ENCODE measurements at regions not wholly inside any gene's neighbourhood (a gene's known extent, or its start where the extent isn't known, plus 50 kb on each side); places are given as distances from the start of the nearest gene placed in this dataset.

GRCh38 chr18:48479531-48479930 lies 59.3 kb upstream of the CTIF start:
- DNase-seq (ENCODE audit: low spot score), result no peak
- Mint-ChIP-seq H3K36me3 (ENCODE audit: low read depth) (no peaks in the 10 kb centered on the region), H3K4me3 (no peak overlapping the region), H3K9me3 (peaks cover 4% of the 10 kb centered on the region; the same call in 1 of the 3 replicates), H3K27ac (no peak overlapping the region), H3K27me3 (ENCODE audit: insufficient read depth, low read depth, poor library complexity) (no peaks in the 10 kb centered on the region), H3K4me1 (no peaks in the 10 kb centered on the region)
- no peak overlapping the region for H3K4me2 ChIP-seq
- no peaks in the 10 kb centered on the region for H3K36me3 ChIP-seq (ENCODE audit: insufficient read depth)
- H3K79me2 ChIP-seq (replicated peaks; ENCODE audit: insufficient read depth), result no peaks in the 10 kb centered on the region
- H3K4me3 ChIP-seq, result no peak overlapping the region
- no peaks in the 10 kb centered on the region for H3K4me1 ChIP-seq (ENCODE audit: insufficient read depth)
- ATAC-seq, result no peak
- H3K27me3 ChIP-seq (ENCODE audit: insufficient read depth), result no peaks in the 10 kb centered on the region
- H4K20me1 ChIP-seq (replicated peaks; ENCODE audit: insufficient read depth), result no peaks in the 10 kb centered on the region
- no peaks in the 10 kb centered on the region for H3K9me2 ChIP-seq (ENCODE audit: insufficient read depth)
- TF ChIP-seq, protein P1, sequence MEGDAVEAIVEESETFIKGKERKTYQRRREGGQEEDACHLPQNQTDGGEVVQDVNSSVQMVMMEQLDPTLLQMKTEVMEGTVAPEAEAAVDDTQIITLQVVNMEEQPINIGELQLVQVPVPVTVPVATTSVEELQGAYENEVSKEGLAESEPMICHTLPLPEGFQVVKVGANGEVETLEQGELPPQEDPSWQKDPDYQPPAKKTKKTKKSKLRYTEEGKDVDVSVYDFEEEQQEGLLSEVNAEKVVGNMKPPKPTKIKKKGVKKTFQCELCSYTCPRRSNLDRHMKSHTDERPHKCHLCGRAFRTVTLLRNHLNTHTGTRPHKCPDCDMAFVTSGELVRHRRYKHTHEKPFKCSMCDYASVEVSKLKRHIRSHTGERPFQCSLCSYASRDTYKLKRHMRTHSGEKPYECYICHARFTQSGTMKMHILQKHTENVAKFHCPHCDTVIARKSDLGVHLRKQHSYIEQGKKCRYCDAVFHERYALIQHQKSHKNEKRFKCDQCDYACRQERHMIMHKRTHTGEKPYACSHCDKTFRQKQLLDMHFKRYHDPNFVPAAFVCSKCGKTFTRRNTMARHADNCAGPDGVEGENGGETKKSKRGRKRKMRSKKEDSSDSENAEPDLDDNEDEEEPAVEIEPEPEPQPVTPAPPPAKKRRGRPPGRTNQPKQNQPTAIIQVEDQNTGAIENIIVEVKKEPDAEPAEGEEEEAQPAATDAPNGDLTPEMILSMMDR (conservative IDR thresholded peaks at IDR 0.05; ENCODE audit: low read depth in 2 of 2), result no peak
- TF ChIP-seq REST (IDR thresholded peaks at IDR 0.05; ENCODE audit: unreplicated experiment) (no peak), ETS1 (IDR thresholded peaks at IDR 0.05) (no peak), EZH2 (IDR thresholded peaks at IDR 0.05; ENCODE audit: low read depth, unreplicated experiment) (no peak), STAT1 (IDR thresholded peaks at IDR 0.05; ENCODE audit: unreplicated experiment) (no peak), CREB1 (CRISPR knock-in tag; IDR thresholded peaks at IDR 0.05; ENCODE audit: low read depth) (no peak), POLR2AphosphoS5 (IDR thresholded peaks at IDR 0.05; ENCODE audit: low read depth) (no peak)
- TF ChIP-seq, protein P2, sequence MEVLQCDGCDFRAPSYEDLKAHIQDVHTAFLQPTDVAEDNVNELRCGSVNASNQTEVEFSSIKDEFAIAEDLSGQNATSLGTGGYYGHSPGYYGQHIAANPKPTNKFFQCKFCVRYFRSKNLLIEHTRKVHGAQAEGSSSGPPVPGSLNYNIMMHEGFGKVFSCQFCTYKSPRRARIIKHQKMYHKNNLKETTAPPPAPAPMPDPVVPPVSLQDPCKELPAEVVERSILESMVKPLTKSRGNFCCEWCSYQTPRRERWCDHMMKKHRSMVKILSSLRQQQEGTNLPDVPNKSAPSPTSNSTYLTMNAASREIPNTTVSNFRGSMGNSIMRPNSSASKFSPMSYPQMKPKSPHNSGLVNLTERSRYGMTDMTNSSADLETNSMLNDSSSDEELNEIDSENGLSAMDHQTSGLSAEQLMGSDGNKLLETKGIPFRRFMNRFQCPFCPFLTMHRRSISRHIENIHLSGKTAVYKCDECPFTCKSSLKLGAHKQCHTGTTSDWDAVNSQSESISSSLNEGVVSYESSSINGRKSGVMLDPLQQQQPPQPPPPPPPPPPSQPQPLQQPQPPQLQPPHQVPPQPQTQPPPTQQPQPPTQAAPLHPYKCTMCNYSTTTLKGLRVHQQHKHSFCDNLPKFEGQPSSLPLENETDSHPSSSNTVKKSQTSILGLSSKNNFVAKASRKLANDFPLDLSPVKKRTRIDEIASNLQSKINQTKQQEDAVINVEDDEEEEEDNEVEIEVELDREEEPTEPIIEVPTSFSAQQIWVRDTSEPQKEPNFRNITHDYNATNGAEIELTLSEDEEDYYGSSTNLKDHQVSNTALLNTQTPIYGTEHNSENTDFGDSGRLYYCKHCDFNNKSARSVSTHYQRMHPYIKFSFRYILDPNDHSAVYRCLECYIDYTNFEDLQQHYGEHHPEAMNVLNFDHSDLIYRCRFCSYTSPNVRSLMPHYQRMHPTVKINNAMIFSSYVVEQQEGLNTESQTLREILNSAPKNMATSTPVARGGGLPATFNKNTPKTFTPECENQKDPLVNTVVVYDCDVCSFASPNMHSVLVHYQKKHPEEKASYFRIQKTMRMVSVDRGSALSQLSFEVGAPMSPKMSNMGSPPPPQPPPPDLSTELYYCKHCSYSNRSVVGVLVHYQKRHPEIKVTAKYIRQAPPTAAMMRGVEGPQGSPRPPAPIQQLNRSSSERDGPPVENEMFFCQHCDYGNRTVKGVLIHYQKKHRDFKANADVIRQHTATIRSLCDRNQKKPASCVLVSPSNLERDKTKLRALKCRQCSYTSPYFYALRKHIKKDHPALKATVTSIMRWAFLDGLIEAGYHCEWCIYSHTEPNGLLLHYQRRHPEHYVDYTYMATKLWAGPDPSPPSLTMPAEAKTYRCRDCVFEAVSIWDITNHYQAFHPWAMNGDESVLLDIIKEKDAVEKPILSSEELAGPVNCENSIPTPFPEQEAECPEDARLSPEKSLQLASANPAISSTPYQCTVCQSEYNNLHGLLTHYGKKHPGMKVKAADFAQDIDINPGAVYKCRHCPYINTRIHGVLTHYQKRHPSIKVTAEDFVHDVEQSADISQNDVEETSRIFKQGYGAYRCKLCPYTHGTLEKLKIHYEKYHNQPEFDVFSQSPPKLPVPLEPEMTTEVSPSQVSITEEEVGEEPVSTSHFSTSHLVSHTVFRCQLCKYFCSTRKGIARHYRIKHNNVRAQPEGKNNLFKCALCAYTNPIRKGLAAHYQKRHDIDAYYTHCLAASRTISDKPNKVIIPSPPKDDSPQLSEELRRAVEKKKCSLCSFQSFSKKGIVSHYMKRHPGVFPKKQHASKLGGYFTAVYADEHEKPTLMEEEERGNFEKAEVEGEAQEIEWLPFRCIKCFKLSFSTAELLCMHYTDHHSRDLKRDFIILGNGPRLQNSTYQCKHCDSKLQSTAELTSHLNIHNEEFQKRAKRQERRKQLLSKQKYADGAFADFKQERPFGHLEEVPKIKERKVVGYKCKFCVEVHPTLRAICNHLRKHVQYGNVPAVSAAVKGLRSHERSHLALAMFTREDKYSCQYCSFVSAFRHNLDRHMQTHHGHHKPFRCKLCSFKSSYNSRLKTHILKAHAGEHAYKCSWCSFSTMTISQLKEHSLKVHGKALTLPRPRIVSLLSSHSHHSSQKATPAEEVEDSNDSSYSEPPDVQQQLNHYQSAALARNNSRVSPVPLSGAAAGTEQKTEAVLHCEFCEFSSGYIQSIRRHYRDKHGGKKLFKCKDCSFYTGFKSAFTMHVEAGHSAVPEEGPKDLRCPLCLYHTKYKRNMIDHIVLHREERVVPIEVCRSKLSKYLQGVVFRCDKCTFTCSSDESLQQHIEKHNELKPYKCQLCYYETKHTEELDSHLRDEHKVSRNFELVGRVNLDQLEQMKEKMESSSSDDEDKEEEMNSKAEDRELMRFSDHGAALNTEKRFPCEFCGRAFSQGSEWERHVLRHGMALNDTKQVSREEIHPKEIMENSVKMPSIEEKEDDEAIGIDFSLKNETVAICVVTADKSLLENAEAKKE (CRISPR knock-in tag; IDR thresholded peaks at IDR 0.05), result no peak
- no peak overlapping the region for H3K27ac ChIP-seq (ENCODE audit: low read depth)
- no peak overlapping the region for H2AFZ ChIP-seq
- no peaks in the 10 kb centered on the region for H3F3A ChIP-seq (replicated peaks; ENCODE audit: low read depth)
